Nephron (organoid): ENCODE measurements at regions not wholly inside any gene's neighbourhood (a gene's known extent, or its start where the extent isn't known, plus 50 kb on each side); places are given as distances from the start of the nearest gene placed in this dataset.

ENCODE experiments used
- H3K27ac Mint-ChIP-seq, 3 experiments: 2 replicates each; pipeline ENCODE4 v1.8.0; 2020; ENCODE audit warnings: mixed read lengths in 3 of 3, mild to moderate bottlenecking in 2 of 3, moderate library complexity in 1 of 3
- H3K27me3 Mint-ChIP-seq: 2 replicates; pipeline ENCODE4 v1.8.0; 2021; ENCODE audit warnings: low read depth, mild to moderate bottlenecking, moderate library complexity, mixed read lengths
- H3K36me3 Mint-ChIP-seq: 2 replicates; pipeline ENCODE4 v1.8.0; 2020; ENCODE audit warnings: low read depth, mixed read lengths
- H3K4me1 Mint-ChIP-seq: 2 replicates; pipeline ENCODE4 v1.8.0; 2020; ENCODE audit warnings: mixed read lengths
- H3K4me3 Mint-ChIP-seq, 3 experiments: 2 replicates each; pipeline ENCODE4 v1.8.0; 2020; ENCODE audit warnings: mild to moderate bottlenecking in 3 of 3, mixed read lengths in 3 of 3, moderate library complexity in 2 of 3
- H3K9me3 Mint-ChIP-seq: 2 replicates; pipeline ENCODE4 v1.8.0; 2020; ENCODE audit warnings: mixed read lengths
- TF ChIP-seq, protein P1 (sequence below), 3 experiments: fragments of 200-600 bp; sonication (generic); IDR thresholded peaks; one replicate each; pipeline ENCODE4 v1.5.0; 2021; ENCODE audit warnings: antibody characterized with exemption in 3 of 3; ENCODE audit not compliant: unreplicated experiment in 3 of 3

DNA sequence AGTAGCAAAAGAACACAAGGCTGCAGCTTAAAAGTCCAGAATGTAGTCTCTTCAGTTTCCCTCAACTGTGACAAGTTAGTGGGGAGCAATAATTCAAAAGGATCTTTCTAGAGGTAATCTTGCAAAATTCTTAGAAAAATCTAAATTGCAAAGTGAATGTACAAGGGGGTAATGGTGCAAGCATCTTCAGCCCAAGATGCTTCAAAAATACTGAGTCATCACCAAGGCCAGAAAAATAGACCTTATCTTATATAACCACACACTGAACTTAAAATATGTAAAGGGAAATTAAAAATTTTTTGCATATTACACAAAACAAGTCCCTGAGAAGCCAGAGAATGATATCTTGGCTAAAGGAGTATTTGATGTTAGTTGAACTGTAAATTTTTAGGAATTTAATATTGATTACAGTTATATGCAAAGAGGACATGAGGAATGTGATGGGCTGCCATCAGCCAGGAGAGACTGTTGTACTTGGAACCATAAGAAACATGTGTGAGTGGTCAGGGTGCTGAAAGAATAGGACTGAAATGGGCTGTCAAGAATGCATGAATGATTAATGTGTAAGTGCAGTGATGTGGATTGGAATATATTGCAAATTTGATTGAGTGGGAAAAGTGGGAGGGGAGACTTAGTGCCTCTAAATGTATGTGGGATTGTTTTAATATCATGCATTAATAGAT, 85.7 kb upstream of the LIN7C start:
- Mint-ChIP-seq H3K4me1 (no peaks in the 10 kb centered on the region), H3K27ac (no peak overlapping the region), H3K36me3 (peaks cover 4% of the 10 kb centered on the region), H3K4me3 (no peak overlapping the region), H3K9me3 (peaks cover 6% of the 10 kb centered on the region), H3K27me3 (no peaks in the 10 kb centered on the region)
- TF ChIP-seq, protein P1, sequence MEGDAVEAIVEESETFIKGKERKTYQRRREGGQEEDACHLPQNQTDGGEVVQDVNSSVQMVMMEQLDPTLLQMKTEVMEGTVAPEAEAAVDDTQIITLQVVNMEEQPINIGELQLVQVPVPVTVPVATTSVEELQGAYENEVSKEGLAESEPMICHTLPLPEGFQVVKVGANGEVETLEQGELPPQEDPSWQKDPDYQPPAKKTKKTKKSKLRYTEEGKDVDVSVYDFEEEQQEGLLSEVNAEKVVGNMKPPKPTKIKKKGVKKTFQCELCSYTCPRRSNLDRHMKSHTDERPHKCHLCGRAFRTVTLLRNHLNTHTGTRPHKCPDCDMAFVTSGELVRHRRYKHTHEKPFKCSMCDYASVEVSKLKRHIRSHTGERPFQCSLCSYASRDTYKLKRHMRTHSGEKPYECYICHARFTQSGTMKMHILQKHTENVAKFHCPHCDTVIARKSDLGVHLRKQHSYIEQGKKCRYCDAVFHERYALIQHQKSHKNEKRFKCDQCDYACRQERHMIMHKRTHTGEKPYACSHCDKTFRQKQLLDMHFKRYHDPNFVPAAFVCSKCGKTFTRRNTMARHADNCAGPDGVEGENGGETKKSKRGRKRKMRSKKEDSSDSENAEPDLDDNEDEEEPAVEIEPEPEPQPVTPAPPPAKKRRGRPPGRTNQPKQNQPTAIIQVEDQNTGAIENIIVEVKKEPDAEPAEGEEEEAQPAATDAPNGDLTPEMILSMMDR (IDR thresholded peaks at IDR 0.05; ENCODE audit: unreplicated experiment in 3 of 3) = no peak

DNA sequence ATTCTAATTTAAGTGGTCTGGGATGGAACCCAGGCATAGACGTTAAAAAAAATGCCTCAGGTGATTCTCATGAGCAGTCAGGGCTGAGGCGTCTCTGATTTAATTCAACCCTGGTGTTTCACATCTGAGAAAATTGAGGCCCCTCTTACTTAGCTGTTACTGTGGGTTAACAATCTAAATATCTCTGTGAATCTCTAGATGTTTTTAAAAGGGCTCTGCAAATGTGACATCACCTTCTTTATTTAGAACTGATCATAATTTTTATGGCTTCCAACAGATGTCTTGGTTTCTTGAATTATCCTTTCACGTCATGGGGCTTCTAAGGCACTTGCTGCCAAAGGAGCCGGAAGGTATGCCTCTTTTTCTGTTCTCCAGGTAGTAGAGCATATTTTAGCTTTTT, 76.1 kb upstream of the LIN7C start:
- TF ChIP-seq, protein P1 (IDR thresholded peaks at IDR 0.05; ENCODE audit: unreplicated experiment in 3 of 3) = no peak
- peaks cover 4% of the 10 kb centered on the region for H3K9me3 Mint-ChIP-seq
- H3K27ac Mint-ChIP-seq = no peak overlapping the region
- H3K4me1 Mint-ChIP-seq = no peaks in the 10 kb centered on the region
- H3K36me3 Mint-ChIP-seq = peaks cover 3% of the 10 kb centered on the region
- H3K27me3 Mint-ChIP-seq = no peaks in the 10 kb centered on the region
- no peak overlapping the region for H3K4me3 Mint-ChIP-seq

DNA sequence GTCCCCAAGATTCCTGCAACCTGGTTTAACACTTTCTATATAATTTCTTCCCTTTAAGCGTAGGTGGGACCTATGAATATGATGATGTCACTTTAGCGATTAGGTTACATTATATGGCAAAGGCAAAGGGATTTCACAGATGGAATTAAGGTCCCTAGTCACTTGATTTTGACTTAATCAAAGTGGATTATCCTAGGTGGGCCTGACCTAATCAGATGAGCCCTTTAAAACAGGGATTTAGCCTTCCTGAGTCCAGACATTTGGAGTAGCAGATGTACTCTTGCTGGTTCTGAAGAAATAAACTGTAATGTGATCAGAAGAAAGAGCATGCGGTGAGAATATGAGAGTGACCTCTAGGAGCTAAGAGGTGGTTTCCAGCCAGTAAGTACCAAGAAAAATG, 67.8 kb upstream of the LIN7C start:
- no peak overlapping the region for H3K27ac Mint-ChIP-seq
- H3K9me3 Mint-ChIP-seq = no peaks in the 10 kb centered on the region
- TF ChIP-seq, protein P1 (IDR thresholded peaks at IDR 0.05; ENCODE audit: unreplicated experiment in 3 of 3) = no peak
- H3K4me1 Mint-ChIP-seq = peaks cover 9% of the 10 kb centered on the region
- H3K27me3 Mint-ChIP-seq = no peaks in the 10 kb centered on the region
- no peak overlapping the region for H3K4me3 Mint-ChIP-seq
- H3K36me3 Mint-ChIP-seq = no peaks in the 10 kb centered on the region

DNA sequence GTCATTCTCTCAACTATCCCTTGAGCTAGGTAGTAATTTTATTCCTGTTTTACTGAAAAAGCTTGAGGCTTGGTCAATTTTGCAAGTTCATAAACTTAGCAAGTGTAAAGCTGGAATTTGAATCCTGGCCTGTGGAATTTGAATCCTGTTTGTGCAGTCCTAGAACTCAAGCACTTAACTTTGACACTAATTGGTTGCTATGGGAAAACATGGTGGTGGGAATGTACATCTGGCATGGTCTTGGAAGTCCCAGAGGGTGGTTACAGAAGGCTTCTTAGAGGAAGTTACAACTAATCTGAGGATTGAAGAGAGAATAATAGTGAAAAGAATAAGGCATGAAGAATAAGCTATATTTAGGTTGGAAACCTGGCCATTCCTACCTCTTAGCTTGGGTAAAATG, 66.5 kb upstream of the LIN7C start:
- peaks cover 9% of the 10 kb centered on the region for H3K4me1 Mint-ChIP-seq
- H3K4me3 Mint-ChIP-seq = no peak overlapping the region
- H3K27me3 Mint-ChIP-seq = no peaks in the 10 kb centered on the region
- TF ChIP-seq, protein P1 (IDR thresholded peaks at IDR 0.05; ENCODE audit: unreplicated experiment in 3 of 3) = no peak
- no peaks in the 10 kb centered on the region for H3K9me3 Mint-ChIP-seq
- no peak overlapping the region for H3K27ac Mint-ChIP-seq
- H3K36me3 Mint-ChIP-seq = no peaks in the 10 kb centered on the region

DNA sequence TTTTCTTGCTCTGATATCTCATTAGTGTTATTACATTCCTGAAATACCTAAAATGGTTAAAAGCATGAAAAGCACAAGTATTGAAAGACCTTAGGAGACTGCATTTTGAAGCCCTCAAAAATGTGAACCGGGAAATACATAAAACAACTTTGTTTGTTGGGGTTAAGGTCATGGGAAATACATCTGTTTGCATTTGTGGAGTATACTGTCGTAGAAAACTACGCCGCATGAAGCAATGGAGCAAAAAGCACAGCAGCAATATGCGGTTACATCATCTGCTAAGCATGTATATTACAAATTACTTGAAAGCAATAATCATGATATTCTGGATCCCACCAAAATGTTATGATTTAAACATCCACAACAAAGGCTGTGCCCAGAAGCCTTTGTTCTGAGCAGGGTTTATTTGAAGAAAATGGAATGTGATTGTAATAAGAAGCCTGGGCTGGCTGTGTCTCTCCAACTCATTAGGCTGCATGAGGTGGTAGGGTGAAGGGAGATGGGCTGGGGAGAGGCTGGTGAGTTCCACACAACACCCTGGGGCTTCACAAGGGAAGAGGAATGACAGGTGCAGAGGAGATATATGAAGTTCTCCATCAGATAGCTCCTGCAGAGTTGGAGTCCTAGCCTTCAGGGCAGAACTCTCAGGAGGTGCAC, 64.7 kb upstream of the LIN7C start:
- H3K9me3 Mint-ChIP-seq = no peaks in the 10 kb centered on the region
- no peaks in the 10 kb centered on the region for H3K36me3 Mint-ChIP-seq
- H3K27me3 Mint-ChIP-seq = no peaks in the 10 kb centered on the region
- TF ChIP-seq, protein P1 (IDR thresholded peaks at IDR 0.05; ENCODE audit: unreplicated experiment in 3 of 3) = no peak
- peak overlapping the region in 1 of 3 experiments; percentile 15 for H3K27ac Mint-ChIP-seq
- H3K4me3 Mint-ChIP-seq = no peak overlapping the region
- H3K4me1 Mint-ChIP-seq = peaks cover 9% of the 10 kb centered on the region

DNA sequence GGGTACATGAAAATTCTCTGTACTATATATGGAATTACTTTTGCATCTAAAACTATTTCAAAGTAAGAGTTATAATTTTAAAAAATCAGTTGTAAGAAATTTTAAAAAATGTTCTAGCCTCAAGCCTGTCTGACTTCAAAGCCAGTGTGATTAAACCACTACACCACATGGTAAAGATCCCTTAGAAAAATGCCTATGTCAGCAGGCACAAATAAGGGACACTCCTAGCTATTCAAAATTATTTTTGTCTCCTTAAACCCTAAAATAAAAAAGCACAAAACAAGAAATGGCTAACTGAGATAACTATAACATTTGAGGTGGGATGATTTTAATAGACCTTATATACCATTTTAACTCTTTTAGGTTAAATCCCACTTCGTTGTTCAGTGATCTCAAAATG, 64.0 kb upstream of the LIN7C start:
- Mint-ChIP-seq H3K27me3 (no peaks in the 10 kb centered on the region), H3K36me3 (no peaks in the 10 kb centered on the region), H3K9me3 (no peaks in the 10 kb centered on the region), H3K4me3 (no peak overlapping the region), H3K27ac (no peak overlapping the region), H3K4me1 (peaks cover 9% of the 10 kb centered on the region)
- TF ChIP-seq, protein P1 (IDR thresholded peaks at IDR 0.05; ENCODE audit: unreplicated experiment in 3 of 3) = no peak
